Activated CD4-positive, alpha-beta T cell treated with anti-CD3 and anti-CD28 coated beads, Interleukin-10, Interleukin-2, amounts not matched to agents 100 ng/mL and 50 ng/mL, durations not matched to agents 16 hours and 8 hours (primary cell): ENCODE measurements at regions not wholly inside any gene's neighbourhood (a gene's known extent, or its start where the extent isn't known, plus 50 kb on each side); places are given as distances from the start of the nearest gene placed in this dataset.

Experiments
- DNase-seq: peaks from one replicate; pipeline ENCODE4 v3.0.0-alpha.2; 2020

DNA sequence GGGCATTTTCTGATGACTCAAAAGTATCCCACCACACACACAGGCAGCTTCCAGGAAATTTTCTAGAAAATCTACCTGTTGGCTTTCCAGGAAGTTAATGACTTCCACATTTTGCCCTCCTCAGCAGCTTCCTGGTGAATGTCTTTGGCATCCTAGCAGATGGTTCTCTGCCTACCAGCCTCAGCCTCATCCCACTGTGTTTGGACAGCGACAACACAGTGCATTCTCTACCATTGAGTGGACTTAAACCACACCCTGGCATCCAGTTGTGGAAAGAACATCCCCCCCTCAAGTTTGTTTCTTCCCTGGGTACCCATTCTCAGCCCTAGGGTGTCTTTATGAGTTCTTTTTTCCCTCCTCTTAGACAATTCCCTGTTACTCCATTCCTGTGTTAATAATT is 50.8 kb upstream of the GADL1 start:
- no peak for DNase-seq

DNA sequence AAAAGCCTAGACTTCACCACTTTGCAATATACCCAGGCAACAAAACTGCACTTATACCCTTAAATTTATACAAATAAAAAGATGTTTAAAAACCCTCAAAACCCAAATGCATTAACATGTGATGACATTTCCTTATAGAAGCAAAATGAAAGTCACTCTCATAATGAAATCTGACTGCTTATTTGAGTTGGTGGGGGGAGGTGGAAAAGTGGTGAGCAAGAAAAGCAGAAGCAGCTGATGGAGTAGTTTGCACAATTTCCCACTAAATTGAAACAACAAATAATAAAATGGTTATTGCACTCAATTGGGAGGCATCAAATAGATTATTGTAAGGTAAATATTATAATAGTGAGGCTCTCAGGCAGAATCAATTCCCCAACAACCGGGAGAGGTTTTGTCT is 54.0 kb upstream of the GADL1 start:
- no peak for DNase-seq

DNA sequence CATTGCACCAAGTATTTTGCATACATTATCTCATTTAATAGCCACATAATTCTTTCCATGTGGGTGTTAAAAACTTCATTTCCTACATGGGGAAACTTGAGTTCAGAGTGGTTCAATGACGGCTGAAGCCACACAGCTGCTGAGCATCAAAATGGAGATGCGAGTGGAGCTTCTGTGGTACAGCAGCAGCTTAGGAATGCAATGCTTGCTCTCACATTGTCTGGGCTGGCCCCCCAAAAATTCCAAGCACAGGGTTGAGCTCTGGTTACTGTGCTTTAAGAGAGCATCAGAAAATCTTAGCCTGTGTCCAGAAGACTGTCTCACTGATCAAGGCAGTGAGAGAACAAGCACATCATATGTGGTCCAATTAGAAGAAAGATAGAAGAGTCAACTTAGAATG is 57.4 kb upstream of the GADL1 start:
- DNase-seq: no peak

DNA sequence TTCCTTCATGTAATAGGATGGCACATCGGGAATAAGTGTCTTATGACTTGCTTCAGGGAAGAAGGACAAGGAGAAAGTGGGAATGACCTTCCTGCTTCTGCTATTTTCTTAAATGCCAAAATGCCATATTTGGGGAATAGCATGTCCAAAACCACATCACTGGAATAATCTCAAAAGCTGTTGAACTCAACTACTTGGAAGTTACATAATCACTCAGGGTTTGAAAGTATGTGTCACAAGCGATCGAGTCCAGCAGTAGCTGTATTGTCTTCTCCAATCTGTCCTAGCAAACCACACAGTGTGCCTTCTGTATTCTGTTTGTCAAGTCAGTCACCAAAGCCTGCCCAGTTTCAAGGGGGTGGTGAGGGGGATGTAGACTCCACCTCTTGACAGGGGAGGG is 58.3 kb upstream of the GADL1 start:
- DNase-seq: no peak

DNA sequence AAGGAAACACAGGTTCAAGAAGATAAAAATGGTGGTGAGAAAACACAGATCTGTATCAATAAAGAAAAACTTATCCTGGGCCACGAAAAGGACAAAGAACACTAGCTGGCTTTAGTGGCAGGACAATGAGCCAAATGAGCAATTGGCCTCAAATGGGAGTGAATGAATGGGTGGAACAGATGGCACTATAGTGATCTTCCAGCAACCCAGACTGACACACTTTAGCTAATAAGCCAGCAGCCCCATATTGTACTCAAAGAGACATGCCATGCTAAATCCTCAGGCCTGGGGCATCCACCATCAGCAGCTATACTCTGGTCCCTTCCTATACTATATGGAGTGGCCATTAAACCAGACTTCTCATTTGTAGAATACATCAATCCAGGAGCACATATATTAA is 60.0 kb upstream of the GADL1 start:
- no peak for DNase-seq

DNA sequence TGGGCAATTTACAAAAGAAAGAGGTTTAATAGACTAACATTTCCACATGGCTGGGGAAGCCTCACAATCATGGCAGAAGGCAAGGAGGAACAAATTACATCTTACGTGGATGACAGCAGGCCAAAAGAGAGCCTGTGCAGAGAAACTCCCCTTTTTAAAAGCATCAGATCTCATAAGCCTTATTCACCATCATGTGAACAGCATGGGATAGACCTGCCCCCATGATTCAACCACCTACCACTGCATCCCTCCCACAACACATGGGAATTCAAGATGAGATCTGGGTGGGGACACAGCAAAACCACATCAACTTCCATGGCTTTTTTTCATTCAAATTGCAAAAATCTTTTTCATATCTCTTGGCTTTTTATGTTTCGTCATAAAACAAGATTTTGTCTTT is 67.6 kb upstream of the GADL1 start:
- no peak for DNase-seq

DNA sequence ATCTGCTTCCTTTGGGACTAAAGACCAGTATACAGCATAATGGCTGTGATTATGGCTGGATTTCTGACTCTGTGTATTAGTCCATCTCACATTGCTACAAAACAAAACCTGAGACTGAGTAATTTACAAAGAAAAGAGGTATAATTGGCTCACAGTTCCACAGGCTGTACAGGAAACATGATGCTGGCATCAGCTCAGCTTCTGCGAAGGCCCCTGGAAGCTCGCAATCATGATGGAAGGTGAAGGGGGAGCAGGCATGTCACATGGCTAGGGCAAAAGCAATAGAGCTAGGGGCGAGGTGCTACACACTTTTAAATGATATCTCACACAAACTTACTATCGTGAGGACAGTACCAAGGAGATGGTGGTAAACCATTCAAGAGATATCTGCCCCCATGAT is 68.0 kb upstream of the GADL1 start:
- DNase-seq: no peak

DNA sequence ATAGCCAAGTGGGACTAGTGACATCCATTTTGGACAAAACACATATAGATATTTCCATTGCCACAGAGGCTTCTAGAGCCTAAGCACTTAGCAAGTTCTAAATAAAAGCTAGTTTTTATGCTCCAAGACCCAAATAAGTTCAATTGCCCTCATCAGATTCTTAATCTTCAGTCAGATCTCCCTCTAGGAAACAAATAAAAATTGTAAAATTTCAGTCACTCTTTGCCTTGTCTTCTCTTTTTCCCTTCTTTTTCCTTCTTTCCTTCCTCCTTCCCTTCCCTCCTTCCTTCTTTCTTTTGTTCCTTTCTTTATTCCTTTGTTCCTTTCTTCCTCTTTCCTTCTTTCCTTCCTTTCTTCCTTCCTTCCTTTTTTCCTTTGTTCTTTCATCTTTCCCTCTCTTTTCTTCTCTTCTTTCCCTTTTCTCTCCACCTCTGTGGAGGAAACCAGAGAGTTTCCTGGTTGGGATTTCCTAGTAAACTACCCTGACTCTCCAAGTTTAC is 68.8 kb upstream of the GADL1 start:
- DNase-seq: no peak

DNA sequence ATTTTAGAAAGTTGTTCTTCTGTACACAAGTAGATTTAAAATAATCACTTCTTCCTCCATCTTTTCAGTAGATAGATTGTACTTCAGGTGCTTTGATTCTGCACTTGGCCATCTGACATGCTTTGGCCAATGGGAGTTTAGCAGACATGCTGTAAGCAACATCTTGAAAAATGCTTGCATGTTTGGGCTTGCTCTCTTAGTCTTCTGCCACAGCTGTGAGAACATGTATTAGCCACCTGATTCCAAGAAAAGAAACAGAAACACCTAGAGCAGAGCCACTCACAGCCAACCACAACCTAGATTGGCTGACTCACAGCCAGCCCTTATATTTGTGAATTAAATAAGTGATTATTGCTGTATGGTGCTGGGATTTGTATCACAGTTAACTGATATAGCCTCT is 70.2 kb upstream of the GADL1 start:
- DNase-seq: peak; percentile 39

DNA sequence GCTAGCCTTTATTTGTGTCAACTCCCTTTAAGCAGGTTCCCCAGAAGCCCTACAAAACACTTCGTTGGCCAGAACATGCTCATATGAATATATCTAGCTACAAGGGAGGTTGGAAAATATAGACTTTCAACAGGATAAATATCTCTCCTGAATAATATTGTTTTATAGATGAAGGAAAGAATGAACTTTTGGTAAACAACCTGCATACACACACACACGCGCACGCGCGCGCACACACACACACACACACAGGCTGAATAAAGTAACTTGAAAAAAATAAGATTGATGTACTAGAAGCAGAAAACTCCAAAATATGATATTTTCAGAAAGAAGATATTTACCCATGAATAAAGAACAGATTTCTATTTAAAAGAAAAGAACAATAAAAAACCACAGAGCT is 72.4 kb upstream of the GADL1 start:
- no peak for DNase-seq

DNA sequence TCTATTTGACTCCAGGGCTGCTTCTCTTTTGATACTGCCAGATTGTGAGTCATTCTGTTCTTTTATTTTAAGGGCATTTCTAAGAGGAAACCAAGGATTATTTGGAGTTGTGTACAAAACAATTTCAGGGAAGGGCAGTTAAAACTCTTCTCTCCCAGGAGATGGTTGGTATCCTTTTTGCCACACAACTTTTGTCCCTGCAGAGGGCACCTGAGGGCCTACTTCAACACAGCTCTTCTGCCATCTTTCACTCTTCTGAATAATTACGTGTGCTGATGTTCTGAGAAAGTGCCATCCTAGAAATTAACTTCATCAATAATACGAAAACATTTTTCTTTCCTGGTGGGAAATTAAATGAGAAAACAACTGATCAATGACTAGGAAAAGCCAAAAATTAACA is 75.7 kb upstream of the GADL1 start:
- DNase-seq: peak; percentile 5

DNA sequence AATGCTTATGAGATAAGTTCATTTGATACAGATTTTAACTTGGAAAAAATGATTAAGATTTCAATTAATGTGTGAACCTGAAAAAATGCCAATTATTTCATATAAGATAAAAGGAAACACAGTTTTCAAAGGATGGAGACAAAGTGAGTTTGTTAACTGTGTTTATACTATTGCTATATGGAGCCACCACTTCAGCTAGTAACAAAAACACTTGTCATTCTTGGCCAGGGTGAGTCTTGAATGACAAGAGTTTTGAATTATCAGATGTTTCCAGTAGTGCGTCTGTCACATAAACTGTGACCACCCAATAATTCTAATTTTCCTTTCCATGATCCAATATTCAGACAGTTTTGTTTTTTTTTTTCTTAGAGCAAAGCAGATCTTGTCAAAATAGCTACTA is 78.0 kb upstream of the GADL1 start:
- DNase-seq: no peak

DNA sequence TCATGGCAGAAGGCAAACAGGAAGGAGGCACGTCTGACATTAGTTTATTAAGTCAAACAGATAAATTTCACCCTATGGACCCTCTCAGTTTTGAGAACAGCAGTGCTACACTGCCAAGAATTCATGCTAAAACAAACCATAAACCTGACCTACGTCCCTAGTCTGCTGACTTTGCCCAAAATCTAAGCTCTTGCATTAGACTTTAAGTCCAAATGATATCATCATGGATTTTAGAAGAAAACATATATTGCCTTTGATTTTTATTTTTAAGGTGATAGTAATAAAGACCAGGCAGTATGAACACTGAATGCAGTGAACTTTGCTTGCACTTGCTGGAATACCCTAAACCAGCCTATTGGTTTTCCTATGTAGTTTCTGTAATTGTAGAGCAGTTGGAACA is 79.6 kb upstream of the GADL1 start:
- DNase-seq: no peak

DNA sequence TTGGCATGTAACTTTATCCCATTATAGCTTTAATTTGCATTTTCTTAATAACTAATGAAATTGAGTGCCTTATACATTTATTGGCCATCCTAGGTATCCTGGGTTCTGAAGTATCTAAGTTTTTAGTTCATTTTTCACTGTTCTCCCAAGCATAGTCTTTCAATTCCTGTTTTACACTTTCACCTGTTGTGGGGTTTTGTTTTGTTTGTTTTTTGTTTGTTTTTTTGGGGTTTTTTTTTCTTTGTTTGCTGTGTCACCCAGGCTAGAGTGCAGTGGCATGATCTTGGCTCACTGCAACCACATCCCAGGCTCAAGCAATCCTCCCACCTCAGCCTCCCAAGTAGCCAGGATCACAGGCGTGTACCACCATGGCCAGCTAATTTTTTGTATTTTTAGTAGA is 83.1 kb upstream of the GADL1 start:
- no peak for DNase-seq

DNA sequence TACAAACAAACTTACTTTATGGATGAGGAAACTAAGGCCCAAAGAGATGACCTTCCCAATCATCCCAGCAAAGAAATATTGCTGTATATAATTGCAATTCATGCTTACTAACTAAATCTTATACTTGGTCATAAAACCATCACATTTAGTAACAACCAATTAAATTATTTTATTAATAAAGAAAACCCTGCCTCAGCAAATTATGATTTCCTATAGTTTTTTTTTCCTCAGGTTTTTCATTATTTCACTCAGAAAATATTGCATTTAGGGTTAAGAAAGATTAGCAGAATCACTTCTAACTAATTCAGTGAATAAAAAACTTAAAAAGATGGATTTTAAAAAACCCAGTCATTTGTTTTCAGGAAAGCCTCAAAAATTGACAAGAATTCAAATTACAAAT is 86.5 kb upstream of the GADL1 start:
- no peak for DNase-seq

DNA sequence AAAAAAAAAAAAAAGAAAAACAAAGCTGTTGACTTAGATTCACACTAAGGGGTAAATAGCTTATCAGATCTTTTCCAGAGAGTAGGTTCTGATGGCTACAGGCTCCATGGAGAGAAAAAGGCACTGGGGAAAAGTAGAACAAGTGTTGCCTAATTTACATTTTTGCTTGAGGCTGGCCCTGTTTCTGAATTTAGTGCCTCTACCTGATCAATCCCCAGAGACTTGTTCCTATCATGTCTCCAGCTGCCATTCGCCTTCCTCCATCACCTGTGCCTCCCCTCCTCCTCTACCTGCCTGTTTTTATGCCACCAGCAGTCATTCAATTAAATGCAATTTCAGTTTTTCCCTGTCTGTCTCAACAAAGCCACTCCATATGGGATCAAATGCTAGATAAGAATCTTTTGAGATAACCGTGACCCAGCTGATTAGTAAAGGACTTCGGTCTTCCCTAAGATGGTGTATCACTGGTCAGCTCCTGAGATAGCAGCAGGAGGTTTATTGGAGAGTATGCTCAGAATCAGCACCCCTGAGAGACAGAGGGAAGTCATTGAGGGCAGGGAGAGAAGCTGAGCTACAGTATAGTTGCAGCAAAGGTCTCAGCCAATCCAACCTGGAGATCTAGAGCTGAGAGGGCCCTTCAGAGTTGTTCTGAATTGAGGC is 88.1 kb upstream of the GADL1 start:
- no peak for DNase-seq

DNA sequence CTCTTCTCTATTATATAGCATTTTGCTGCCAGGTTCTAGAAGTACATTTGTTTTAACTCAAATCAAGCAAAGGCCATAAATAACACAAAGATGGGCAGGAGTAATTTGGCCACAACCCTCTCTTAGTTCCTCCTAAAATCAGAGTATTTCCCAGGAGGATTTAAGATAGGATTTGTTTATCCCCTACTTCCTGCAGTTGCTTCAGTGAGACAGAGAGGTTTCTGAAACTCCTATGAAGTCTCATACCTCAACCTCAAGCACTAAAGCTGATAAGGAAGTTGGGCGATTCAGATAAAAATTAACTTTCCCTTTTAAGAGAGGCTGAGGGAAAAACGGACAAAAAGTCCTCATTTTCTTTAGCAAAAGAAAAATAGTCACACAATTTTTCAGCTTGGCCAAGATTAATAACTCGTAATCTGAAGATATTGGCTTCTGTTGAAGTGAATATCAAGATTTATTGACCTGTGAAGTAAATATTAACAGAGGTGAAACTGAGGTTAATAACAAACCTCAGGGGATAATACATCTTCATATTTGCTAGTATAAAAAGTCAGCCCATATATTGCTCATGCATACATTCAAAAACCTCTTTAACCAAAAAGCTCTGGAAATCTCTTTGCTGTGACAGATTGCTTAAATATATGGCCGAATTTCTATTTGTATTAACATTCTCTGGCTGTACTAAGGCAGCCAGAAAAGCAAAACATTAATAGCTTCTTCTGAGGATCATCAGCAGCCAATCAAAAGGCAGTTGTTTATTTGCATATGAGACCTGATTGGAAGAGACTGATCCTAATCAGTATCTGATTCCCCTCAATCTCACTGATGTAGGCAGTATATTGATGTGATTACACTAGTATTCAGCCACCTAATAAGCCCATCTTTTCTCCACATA is 90.6 kb upstream of the GADL1 start:
- DNase-seq: no peak

DNA sequence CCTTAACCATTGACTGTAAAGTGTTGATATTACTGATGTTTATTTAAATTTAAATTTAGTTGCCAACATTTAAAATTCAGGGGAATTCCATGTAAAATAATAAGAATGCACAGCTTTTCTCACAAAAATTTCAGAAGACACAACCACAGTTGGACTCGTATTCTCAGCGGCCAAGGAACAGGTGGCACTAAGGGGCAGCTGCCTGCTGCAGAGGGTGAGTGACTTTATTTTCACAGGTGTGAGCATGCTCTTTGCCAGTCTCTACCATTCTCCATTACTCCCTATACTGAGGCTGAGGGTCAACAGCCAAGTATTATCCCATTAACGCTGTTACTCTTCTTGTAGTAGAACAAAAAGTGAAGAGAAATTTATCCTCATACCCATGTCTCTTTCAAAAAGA is 92.1 kb upstream of the GADL1 start:
- no peak for DNase-seq

DNA sequence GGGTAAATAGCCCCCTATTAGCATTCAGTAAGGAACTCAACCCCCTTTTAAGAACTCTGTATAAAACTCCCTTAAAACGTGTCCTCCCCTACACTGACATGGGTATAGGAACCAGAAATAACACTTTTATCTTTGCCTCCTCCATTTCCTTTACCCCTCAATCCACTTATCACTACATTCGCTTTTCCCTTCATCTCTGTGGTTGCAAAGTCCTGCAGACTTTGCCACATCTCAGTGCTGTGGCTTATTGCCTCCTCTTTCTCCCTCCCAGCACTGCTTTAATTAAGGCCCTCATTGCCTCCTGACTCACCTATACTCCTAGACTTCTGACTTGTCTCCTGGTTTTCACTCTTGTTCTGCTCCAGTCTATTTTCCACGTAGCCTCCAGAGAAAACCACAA is 94.3 kb upstream of the GADL1 start:
- DNase-seq: no peak

DNA sequence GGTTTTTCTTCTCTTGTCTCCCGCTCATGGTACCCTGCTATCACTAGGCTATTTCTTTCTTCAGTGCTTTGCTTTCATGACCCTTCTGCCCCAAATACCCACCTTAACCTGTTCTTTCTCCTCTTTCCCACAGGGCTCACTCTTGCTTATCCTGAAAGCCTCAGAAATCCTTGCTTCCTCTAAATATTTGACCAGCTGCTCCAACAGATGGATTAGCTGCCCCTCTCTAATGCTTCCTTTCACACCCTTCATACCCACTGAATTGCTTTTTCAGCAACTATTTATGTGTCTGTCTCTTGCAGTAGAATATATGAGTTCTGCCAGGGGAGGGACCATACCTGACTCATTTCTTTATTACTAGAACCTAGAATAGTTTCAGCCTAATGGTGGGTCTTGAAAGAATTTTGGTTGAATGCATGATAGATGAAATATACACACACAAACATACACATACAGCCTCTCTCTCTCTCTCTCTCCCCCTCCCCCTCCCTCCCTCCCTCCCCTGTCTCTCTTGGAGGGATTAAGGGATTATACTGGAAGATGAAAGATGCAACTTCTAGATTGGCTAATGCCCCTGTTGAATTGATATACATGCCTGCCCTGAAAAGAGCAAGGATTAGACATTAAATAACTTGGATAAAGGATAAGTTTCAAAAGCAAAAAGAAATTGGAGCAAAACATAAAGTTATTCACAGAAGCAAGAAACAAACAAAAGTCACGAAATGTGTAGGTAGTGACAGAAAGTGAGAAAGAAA is 95.0 kb upstream of the GADL1 start:
- DNase-seq: no peak

DNA sequence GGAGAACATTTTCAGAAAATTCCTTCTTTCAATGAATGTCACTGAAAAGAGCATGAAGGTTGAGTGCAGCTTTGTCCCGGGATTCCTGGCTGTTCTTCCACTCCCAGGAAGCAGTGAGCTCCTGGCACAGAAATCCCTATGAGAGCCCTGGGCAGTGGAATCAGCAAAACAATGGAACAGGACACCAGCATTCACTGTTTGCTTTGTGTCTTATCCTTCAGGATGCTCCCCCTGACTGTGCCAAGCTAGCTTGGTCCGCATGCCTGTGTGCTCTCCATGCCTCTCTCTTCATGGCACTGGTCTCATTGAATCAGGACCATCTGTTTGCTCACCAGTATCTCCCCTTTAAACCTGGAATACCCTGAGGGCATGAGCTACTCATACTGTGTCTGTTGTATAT is 102.0 kb upstream of the GADL1 start:
- no peak for DNase-seq

DNA sequence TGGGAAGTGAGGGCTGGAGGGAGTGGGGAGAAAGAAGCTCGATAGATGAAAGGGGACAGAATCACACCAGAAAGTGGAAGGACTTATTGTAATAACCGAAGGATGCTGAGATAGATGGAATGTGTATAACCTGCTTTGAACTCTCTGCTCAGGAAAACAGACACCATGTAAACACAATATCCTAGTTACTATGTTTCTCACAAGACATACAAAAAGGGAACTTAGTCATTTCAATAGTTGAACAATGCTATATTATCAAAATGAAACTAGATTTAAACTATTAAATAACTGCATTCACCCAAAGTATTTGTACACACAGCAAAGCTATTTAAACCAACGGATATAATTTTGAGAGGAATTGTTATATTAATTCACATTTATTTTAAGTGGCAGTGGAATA is 108.3 kb upstream of the GADL1 start:
- no peak for DNase-seq

DNA sequence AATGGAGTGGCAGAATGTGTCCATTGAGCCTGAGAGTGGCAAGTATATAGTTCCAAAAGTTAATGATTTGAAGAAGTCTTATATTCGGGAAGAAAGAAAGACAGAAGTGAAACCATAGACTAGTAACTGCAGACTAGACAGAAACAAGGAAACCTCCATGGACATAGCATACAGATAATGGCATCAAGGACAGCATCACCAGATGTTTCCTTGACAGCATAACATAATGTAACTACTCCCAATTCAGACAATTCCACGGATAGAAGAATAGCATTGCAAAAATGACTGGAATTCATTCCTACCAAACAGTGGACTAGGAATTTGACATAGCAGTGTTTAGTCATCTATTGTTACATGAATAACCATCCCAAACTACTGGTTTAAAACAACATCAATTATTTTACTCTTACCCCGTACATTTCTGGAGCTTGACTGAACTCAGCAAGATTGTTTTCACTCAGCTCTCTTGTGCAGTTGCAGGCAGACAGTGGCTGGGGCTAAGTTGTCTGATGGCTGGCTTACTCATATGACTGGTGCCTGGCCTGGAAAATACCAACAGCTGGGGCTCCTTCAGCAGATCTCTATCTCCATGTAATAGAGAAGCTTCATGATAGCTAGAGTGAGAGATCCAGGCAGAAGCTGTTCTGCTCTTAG is 109.7 kb upstream of the GADL1 start:
- peak; percentile 15 for DNase-seq
